ENCODE measurements at regions not wholly inside any gene's neighbourhood (a gene's known extent, or its start where the extent isn't known, plus 50 kb on each side); places are given as distances from the start of the nearest gene placed in this dataset.

GRCh38 chr4:100130964-100131363 lies 59.3 kb downstream of the DDIT4L start:
- no peaks in the 10 kb centered on the region for H3K36me3 ChIP-seq (ENCODE audit: insufficient read depth, low read length)
- no peak overlapping the region for H3K4me3 ChIP-seq (ENCODE audit: insufficient read depth, low read length)
- no peaks in the 10 kb centered on the region for H3K27me3 ChIP-seq (ENCODE audit: insufficient read depth, low read length)
- DNase-seq (ENCODE audit: insufficient read length, low spot score, missing footprints): no peak
- H4K20me1 ChIP-seq (ENCODE audit: insufficient read depth, low read length): no peaks in the 10 kb centered on the region
- no peak overlapping the region for H2AFZ ChIP-seq (ENCODE audit: low read length)
- TF ChIP-seq, protein P1, sequence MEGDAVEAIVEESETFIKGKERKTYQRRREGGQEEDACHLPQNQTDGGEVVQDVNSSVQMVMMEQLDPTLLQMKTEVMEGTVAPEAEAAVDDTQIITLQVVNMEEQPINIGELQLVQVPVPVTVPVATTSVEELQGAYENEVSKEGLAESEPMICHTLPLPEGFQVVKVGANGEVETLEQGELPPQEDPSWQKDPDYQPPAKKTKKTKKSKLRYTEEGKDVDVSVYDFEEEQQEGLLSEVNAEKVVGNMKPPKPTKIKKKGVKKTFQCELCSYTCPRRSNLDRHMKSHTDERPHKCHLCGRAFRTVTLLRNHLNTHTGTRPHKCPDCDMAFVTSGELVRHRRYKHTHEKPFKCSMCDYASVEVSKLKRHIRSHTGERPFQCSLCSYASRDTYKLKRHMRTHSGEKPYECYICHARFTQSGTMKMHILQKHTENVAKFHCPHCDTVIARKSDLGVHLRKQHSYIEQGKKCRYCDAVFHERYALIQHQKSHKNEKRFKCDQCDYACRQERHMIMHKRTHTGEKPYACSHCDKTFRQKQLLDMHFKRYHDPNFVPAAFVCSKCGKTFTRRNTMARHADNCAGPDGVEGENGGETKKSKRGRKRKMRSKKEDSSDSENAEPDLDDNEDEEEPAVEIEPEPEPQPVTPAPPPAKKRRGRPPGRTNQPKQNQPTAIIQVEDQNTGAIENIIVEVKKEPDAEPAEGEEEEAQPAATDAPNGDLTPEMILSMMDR (IDR thresholded peaks at IDR 0.05; ENCODE audit: extremely low read depth, low read depth, low read length): no peak
- H3K9me3 ChIP-seq (ENCODE audit: low read depth, low read length): no peaks in the 10 kb centered on the region
- H3K27ac ChIP-seq (ENCODE audit: low read depth, low read length): no peak overlapping the region
- no peaks in the 10 kb centered on the region for H3K4me1 ChIP-seq (ENCODE audit: insufficient read depth, low read length)
- H3K79me2 ChIP-seq (ENCODE audit: insufficient read depth, low read length): no peaks in the 10 kb centered on the region
- no peak overlapping the region for H3K4me2 ChIP-seq (ENCODE audit: insufficient read depth, low read length)

DNA sequence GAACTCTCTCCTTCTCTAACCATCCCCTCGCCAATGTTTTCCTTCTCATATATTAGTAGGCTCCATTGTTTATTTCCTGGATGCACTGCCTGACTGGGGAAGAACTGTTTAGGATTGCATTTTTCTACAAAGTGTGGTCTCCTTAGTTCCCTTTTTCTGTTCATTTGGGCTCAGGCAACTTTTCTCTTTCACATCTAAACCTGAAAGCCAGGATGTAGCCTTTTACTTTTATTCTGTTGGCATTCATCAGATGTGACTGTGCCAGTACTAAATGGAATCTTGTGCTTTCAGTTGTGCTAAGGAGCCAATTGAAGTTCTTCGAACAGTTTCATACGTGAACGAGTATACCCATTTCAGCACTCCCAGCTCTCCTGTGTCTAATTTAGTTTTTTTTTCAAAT lies 59.8 kb downstream of the DDIT4L start:
- Histone ChIP-seq H3K4me2 (ENCODE audit: insufficient read depth, low read length) (no peak overlapping the region), H3K27me3 (ENCODE audit: insufficient read depth, low read length) (no peaks in the 10 kb centered on the region), H3K4me3 (ENCODE audit: insufficient read depth, low read length) (no peak overlapping the region), H4K20me1 (ENCODE audit: insufficient read depth, low read length) (no peaks in the 10 kb centered on the region), H3K79me2 (ENCODE audit: insufficient read depth, low read length) (no peaks in the 10 kb centered on the region), H3K4me1 (ENCODE audit: insufficient read depth, low read length) (no peaks in the 10 kb centered on the region), H3K36me3 (ENCODE audit: insufficient read depth, low read length) (no peaks in the 10 kb centered on the region), H2AFZ (ENCODE audit: low read length) (no peak overlapping the region), H3K9me3 (ENCODE audit: low read depth, low read length) (no peaks in the 10 kb centered on the region), H3K27ac (ENCODE audit: low read depth, low read length) (no peak overlapping the region)
- TF ChIP-seq, protein P1 (IDR thresholded peaks at IDR 0.05; ENCODE audit: extremely low read depth, low read depth, low read length): no peak
- no peak for DNase-seq (ENCODE audit: insufficient read length, low spot score, missing footprints)

GRCh38 chr4:100129774-100130173 lies 60.5 kb downstream of the DDIT4L start:
- Histone ChIP-seq H3K79me2 (ENCODE audit: insufficient read depth, low read length) (no peaks in the 10 kb centered on the region), H4K20me1 (ENCODE audit: insufficient read depth, low read length) (no peaks in the 10 kb centered on the region), H2AFZ (ENCODE audit: low read length) (no peak overlapping the region), H3K4me3 (ENCODE audit: insufficient read depth, low read length) (no peak overlapping the region), H3K36me3 (ENCODE audit: insufficient read depth, low read length) (no peaks in the 10 kb centered on the region), H3K4me2 (ENCODE audit: insufficient read depth, low read length) (no peak overlapping the region), H3K4me1 (ENCODE audit: insufficient read depth, low read length) (no peaks in the 10 kb centered on the region), H3K27me3 (ENCODE audit: insufficient read depth, low read length) (no peaks in the 10 kb centered on the region), H3K27ac (ENCODE audit: low read depth, low read length) (no peak overlapping the region), H3K9me3 (ENCODE audit: low read depth, low read length) (no peaks in the 10 kb centered on the region)
- DNase-seq (ENCODE audit: insufficient read length, low spot score, missing footprints): no peak
- TF ChIP-seq, protein P1 (IDR thresholded peaks at IDR 0.05; ENCODE audit: extremely low read depth, low read depth, low read length): no peak

GRCh38 chr4:100128338-100128737 lies 61.9 kb downstream of the DDIT4L start:
- Histone ChIP-seq H3K4me2 (ENCODE audit: insufficient read depth, low read length) (no peak overlapping the region), H3K9me3 (ENCODE audit: low read depth, low read length) (no peaks in the 10 kb centered on the region), H3K4me1 (ENCODE audit: insufficient read depth, low read length) (no peaks in the 10 kb centered on the region), H2AFZ (ENCODE audit: low read length) (no peak overlapping the region), H3K79me2 (ENCODE audit: insufficient read depth, low read length) (no peaks in the 10 kb centered on the region), H3K36me3 (ENCODE audit: insufficient read depth, low read length) (no peaks in the 10 kb centered on the region), H3K4me3 (ENCODE audit: insufficient read depth, low read length) (no peak overlapping the region), H3K27ac (ENCODE audit: low read depth, low read length) (no peak overlapping the region), H4K20me1 (ENCODE audit: insufficient read depth, low read length) (no peaks in the 10 kb centered on the region), H3K27me3 (ENCODE audit: insufficient read depth, low read length) (no peaks in the 10 kb centered on the region)
- TF ChIP-seq, protein P1 (IDR thresholded peaks at IDR 0.05; ENCODE audit: extremely low read depth, low read depth, low read length): no peak
- DNase-seq (ENCODE audit: insufficient read length, low spot score, missing footprints): no peak

Data from osteoblast (primary cell).